GM12892 (cell line): ENCODE measurements at regions not wholly inside any gene's neighbourhood (a gene's known extent, or its start where the extent isn't known, plus 50 kb on each side); places are given as distances from the start of the nearest gene placed in this dataset.

Source experiments
- POLR2A ChIP-seq: IDR thresholded peaks from 2 replicates; pipeline ENCODE4 v1.6.1; 2011; ENCODE audit warnings: low read depth, low read length, control low read depth
- TAF1 ChIP-seq: IDR thresholded peaks from 2 replicates; pipeline ENCODE4 v1.6.1; 2011; ENCODE audit warnings: low read depth, mild to moderate bottlenecking, control low read depth, low read length, borderline replicate concordance

DNA sequence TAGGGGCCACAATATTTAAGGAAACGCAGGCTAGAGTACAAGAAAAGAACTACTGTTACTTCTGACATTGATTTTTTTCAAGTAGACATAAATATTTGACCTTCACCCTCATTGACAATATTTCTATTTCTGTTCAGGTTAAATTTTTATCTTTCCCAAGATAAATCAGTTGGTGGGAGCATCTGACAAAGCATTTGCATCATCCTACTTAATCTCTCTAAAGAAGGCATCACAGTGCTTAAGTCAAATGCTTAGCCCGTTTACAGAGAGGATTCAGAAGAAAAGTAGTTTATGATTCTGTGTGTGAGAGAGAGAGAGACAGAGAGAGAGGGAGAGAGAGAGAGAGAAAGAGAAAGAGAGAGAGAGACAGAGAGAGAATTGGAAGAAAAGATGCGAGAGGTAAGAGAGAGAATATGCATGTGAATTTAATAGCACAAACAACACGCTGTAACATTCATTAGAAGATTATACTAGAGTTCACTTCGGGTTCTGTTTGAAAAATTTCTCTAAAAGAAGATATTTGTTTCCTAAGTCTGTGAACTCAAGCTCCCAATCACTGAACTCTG, 1093.3 kb upstream of the CDH6 start:
- TF ChIP-seq TAF1 (no peak), POLR2A (no peak)
